ENCODE measurements at regions not wholly inside any gene's neighbourhood (a gene's known extent, or its start where the extent isn't known, plus 50 kb on each side); places are given as distances from the start of the nearest gene placed in this dataset.

GRCh38 chr9:113818391-113818790 lies 57.7 kb upstream of the ZNF618 start:
- Mint-ChIP-seq H3K27ac (no peak overlapping the region), H3K4me1 (no peaks in the 10 kb centered on the region)
- TF ChIP-seq CTCF (IDR thresholded peaks at IDR 0.05; ENCODE audit: unreplicated experiment in 3 of 3) = no peak

GRCh38 chr9:113822315-113822714 lies 53.8 kb upstream of the ZNF618 start:
- H3K4me1 Mint-ChIP-seq = no peaks in the 10 kb centered on the region

More at GRCh38 chr9:113818391-113818790, 57.7 kb upstream of the ZNF618 start:
- Mint-ChIP-seq H3K36me3 (ENCODE audit: low read depth) (no peaks in the 10 kb centered on the region), H3K27me3 (ENCODE audit: low read depth) (peaks cover 5% of the 10 kb centered on the region), H3K9me3 (peaks cover 19% of the 10 kb centered on the region), H3K4me3 (no peak overlapping the region)

GRCh38 chr9:113823421-113823820 lies 52.7 kb upstream of the ZNF618 start:
- Mint-ChIP-seq H3K4me3 (no peak overlapping the region), H3K27ac (no peak overlapping the region), H3K36me3 (ENCODE audit: low read depth) (no peaks in the 10 kb centered on the region), H3K9me3 (peaks cover 28% of the 10 kb centered on the region), H3K27me3 (ENCODE audit: low read depth) (no peaks in the 10 kb centered on the region), H3K4me1 (no peaks in the 10 kb centered on the region)
- no peak for TF ChIP-seq CTCF (IDR thresholded peaks at IDR 0.05; ENCODE audit: unreplicated experiment in 3 of 3)

More at GRCh38 chr9:113822315-113822714, 53.8 kb upstream of the ZNF618 start:
- H3K9me3 Mint-ChIP-seq = peaks cover 33% of the 10 kb centered on the region
- H3K4me3 Mint-ChIP-seq = no peak overlapping the region
- H3K27me3 Mint-ChIP-seq (ENCODE audit: low read depth) = no peaks in the 10 kb centered on the region
- no peak for TF ChIP-seq CTCF (IDR thresholded peaks at IDR 0.05; ENCODE audit: unreplicated experiment in 3 of 3)
- no peak overlapping the region for H3K27ac Mint-ChIP-seq
- no peaks in the 10 kb centered on the region for H3K36me3 Mint-ChIP-seq (ENCODE audit: low read depth)
